NT2/D1 (cell line): ENCODE measurements at regions not wholly inside any gene's neighbourhood (a gene's known extent, or its start where the extent isn't known, plus 50 kb on each side); places are given as distances from the start of the nearest gene placed in this dataset.

Experiments used
- DNase-seq: peaks from one replicate; pipeline ENCODE4 v3.0.0-alpha.2; 2011; ENCODE audit warnings: low read depth, low spot score
- H3K27me3 ChIP-seq: 2 replicates; pipeline ENCODE4 v1.6.0; 2011; ENCODE audit warnings: mild to moderate bottlenecking; ENCODE audit not compliant: insufficient read length, insufficient read depth
- H3K36me3 ChIP-seq: 2 replicates; pipeline ENCODE4 v1.6.1; 2011; ENCODE audit warnings: mild to moderate bottlenecking, low read length, mixed read lengths; ENCODE audit not compliant: insufficient read depth, insufficient read length
- H3K4me1 ChIP-seq: 2 replicates; pipeline ENCODE4 v1.5.1; 2011; ENCODE audit not compliant: insufficient read depth, insufficient read length
- H3K4me3 ChIP-seq: 2 replicates; pipeline ENCODE4 v1.5.1; 2011; ENCODE audit warnings: low read depth; ENCODE audit not compliant: insufficient read length
- H3K9ac ChIP-seq: 2 replicates; pipeline ENCODE4 v1.6.0; 2011; ENCODE audit warnings: low read depth; ENCODE audit not compliant: insufficient read length
- H3K9me3 ChIP-seq: 2 replicates; pipeline ENCODE4 v1.5.1; 2011; ENCODE audit warnings: mild to moderate bottlenecking, low read length; ENCODE audit not compliant: insufficient read depth
- SUZ12 ChIP-seq: IDR thresholded peaks from 2 replicates; pipeline ENCODE4 v1.6.1; 2011; ENCODE audit not compliant: insufficient read length, insufficient read depth; ENCODE audit errors: extremely low read depth
- YY1 ChIP-seq: IDR thresholded peaks from 2 replicates; pipeline ENCODE4 v1.6.1; 2011; ENCODE audit not compliant: insufficient read length, insufficient read depth
- ZNF274 ChIP-seq: IDR thresholded peaks from 2 replicates; pipeline ENCODE4 v1.6.1; 2011; ENCODE audit warnings: mild to moderate bottlenecking, low read depth, low read length

GRCh38 chr5:2167671-2168070 lies 284.9 kb upstream of the IRX4 start:
- H3K9me3 ChIP-seq, result no peaks in the 10 kb centered on the region
- no peak for DNase-seq
- peaks cover 20% of the 10 kb centered on the region for H3K4me1 ChIP-seq
- no peaks in the 10 kb centered on the region for H3K36me3 ChIP-seq
- TF ChIP-seq SUZ12, result no peak
- no peak for TF ChIP-seq YY1
- TF ChIP-seq ZNF274, result no peak
- no peak overlapping the region for H3K4me3 ChIP-seq
- peaks cover 3% of the 10 kb centered on the region for H3K27me3 ChIP-seq
- H3K9ac ChIP-seq, result no peak overlapping the region

GRCh38 chr5:2166979-2167377 lies 284.3 kb upstream of the IRX4 start:
- TF ChIP-seq ZNF274 (no peak), YY1 (no peak), SUZ12 (no peak)
- DNase-seq, result no peak
- H3K36me3 ChIP-seq, result no peaks in the 10 kb centered on the region
- no peaks in the 10 kb centered on the region for H3K9me3 ChIP-seq
- H3K27me3 ChIP-seq, result peaks cover 3% of the 10 kb centered on the region
- H3K4me3 ChIP-seq, result no peak overlapping the region
- peaks cover 20% of the 10 kb centered on the region for H3K4me1 ChIP-seq
- no peak overlapping the region for H3K9ac ChIP-seq

- no peak for DNase-seq
- Histone ChIP-seq H3K27me3 (peaks cover 3% of the 10 kb centered on the region), H3K9me3 (no peaks in the 10 kb centered on the region), H3K9ac (no peak overlapping the region), H3K4me1 (peaks cover 20% of the 10 kb centered on the region), H3K36me3 (no peaks in the 10 kb centered on the region), H3K4me3 (no peak overlapping the region)
- TF ChIP-seq SUZ12 (no peak), YY1 (no peak), ZNF274 (no peak)
These were observed 283.7 kb upstream of the IRX4 start for GRCh38 chr5:2166306-2166978.

GRCh38 chr5:2165615-2166305 lies 283.0 kb upstream of the IRX4 start:
- no peak overlapping the region for H3K9ac ChIP-seq
- H3K9me3 ChIP-seq, result no peaks in the 10 kb centered on the region
- TF ChIP-seq ZNF274, result no peak
- TF ChIP-seq SUZ12, result no peak
- no peak for TF ChIP-seq YY1
- no peak for DNase-seq
- no peak overlapping the region for H3K4me3 ChIP-seq
- no peaks in the 10 kb centered on the region for H3K36me3 ChIP-seq
- peaks cover 3% of the 10 kb centered on the region for H3K27me3 ChIP-seq
- peaks cover 20% of the 10 kb centered on the region for H3K4me1 ChIP-seq

- Histone ChIP-seq H3K27me3 (peaks cover 3% of the 10 kb centered on the region), H3K4me3 (no peak overlapping the region), H3K4me1 (peaks cover 16% of the 10 kb centered on the region), H3K9me3 (no peaks in the 10 kb centered on the region), H3K36me3 (no peaks in the 10 kb centered on the region), H3K9ac (no peak overlapping the region)
- no peak for TF ChIP-seq ZNF274
- TF ChIP-seq YY1, result no peak
- TF ChIP-seq SUZ12, result no peak
- no peak for DNase-seq
These were observed 282.5 kb upstream of the IRX4 start for GRCh38 chr5:2165203-2165602.

GRCh38 chr5:2164586-2164985 lies 281.9 kb upstream of the IRX4 start:
- Histone ChIP-seq H3K9ac (no peak overlapping the region), H3K4me1 (peaks cover 14% of the 10 kb centered on the region), H3K36me3 (no peaks in the 10 kb centered on the region), H3K9me3 (no peaks in the 10 kb centered on the region), H3K27me3 (peaks cover 3% of the 10 kb centered on the region), H3K4me3 (no peak overlapping the region)
- TF ChIP-seq ZNF274, result no peak
- no peak for TF ChIP-seq SUZ12
- TF ChIP-seq YY1, result no peak
- DNase-seq, result peak; percentile 42

- no peak for TF ChIP-seq SUZ12
- TF ChIP-seq ZNF274, result no peak
- no peak for TF ChIP-seq YY1
- DNase-seq, result no peak
- no peak overlapping the region for H3K9ac ChIP-seq
- H3K4me3 ChIP-seq, result no peak overlapping the region
- H3K27me3 ChIP-seq, result peaks cover 3% of the 10 kb centered on the region
- no peaks in the 10 kb centered on the region for H3K36me3 ChIP-seq
- H3K4me1 ChIP-seq, result peaks cover 14% of the 10 kb centered on the region
- H3K9me3 ChIP-seq, result no peaks in the 10 kb centered on the region
These were observed 281.3 kb upstream of the IRX4 start for GRCh38 chr5:2163940-2164490.
